A673 (cell line): ENCODE measurements at regions not wholly inside any gene's neighbourhood (a gene's known extent, or its start where the extent isn't known, plus 50 kb on each side); places are given as distances from the start of the nearest gene placed in this dataset.

Source experiments
- EZH2 ChIP-seq: fragments of 200-600 bp; sonication (generic); IDR thresholded peaks from 2 replicates; pipeline ENCODE4 v1.6.1; 2017; ENCODE audit warnings: borderline replicate concordance, low read depth, mild to moderate bottlenecking, mixed read lengths, antibody characterized with exemption, low read length; ENCODE audit not compliant: poor library complexity, severe bottlenecking
- TF ChIP-seq, protein P1 (sequence below): fragments of 300-800, 200-600 bp; sonication (generic); conservative IDR thresholded peaks from 2 replicates; pipeline ENCODE4 v1.5.1; 2017; ENCODE audit warnings: low read depth, mild to moderate bottlenecking, antibody characterized with exemption, low read length, moderate library complexity, mixed read lengths

DNA sequence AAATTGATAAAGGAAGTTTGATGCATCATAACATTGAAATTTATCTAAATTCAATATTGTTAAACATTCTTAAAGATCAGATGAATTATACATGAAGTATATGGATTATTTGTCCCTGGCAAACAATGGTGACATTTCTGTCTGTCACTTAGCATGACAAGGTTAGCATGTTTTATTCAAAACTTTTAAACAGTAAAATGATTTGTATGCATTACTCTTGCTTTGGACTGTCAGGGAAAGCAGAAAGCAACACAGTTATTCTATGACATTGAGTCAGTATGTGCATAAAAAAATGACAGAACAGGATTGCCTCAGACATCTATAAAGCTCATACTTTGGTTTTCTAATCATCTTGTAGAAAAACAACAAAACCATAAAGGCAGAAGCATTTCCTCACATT is 193.7 kb downstream of the IZUMO3 start:
- TF ChIP-seq, protein P1, sequence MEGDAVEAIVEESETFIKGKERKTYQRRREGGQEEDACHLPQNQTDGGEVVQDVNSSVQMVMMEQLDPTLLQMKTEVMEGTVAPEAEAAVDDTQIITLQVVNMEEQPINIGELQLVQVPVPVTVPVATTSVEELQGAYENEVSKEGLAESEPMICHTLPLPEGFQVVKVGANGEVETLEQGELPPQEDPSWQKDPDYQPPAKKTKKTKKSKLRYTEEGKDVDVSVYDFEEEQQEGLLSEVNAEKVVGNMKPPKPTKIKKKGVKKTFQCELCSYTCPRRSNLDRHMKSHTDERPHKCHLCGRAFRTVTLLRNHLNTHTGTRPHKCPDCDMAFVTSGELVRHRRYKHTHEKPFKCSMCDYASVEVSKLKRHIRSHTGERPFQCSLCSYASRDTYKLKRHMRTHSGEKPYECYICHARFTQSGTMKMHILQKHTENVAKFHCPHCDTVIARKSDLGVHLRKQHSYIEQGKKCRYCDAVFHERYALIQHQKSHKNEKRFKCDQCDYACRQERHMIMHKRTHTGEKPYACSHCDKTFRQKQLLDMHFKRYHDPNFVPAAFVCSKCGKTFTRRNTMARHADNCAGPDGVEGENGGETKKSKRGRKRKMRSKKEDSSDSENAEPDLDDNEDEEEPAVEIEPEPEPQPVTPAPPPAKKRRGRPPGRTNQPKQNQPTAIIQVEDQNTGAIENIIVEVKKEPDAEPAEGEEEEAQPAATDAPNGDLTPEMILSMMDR = no peak
- TF ChIP-seq EZH2 = no peak
